ENCODE measurements at regions not wholly inside any gene's neighbourhood (a gene's known extent, or its start where the extent isn't known, plus 50 kb on each side); places are given as distances from the start of the nearest gene placed in this dataset.

DNA sequence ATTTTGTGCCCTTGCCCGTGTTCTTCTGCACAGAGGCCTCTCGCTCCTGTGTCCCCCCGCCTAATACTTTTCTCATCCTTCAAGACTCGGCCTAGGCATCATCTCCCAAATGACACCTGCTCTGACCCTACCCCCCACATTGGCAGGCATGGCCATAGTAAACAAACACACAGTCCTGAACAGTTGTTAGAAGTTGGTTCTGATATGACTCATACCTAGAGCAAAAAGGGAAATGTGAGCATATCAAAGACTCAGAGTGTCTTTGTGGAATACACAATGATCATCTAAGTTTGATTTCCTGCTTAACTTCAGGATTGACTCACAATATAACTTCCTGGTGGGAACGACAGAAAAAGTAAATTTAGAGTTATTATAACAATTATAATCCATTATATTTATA, 120.5 kb downstream of the POLR2M start:
- H4K20me1 ChIP-seq (ENCODE audit: control insufficient read depth, insufficient read depth, low read length, poor library complexity, severe bottlenecking), result no peaks in the 10 kb centered on the region
- ChIA-PET POLR2A (no interaction called here), CTCF (no interaction called here)
- ATAC-seq (ENCODE audit: low read depth) (no peak), DNase-seq (no peak)
- no peaks in the 10 kb centered on the region for H3K79me2 ChIP-seq (ENCODE audit: control insufficient read depth, insufficient read depth, low read length)
- peaks cover 0 to 7% (median 2%) of the 10 kb centered on the region in 4 experiments for H3K27me3 ChIP-seq (replicated peaks in 1 of 4; ENCODE audit: control extremely low read depth in 1 of 4, control insufficient read depth in 3 of 4, insufficient read depth in 4 of 4, low read length in 3 of 4)
- H3K36me3 ChIP-seq (replicated peaks in 1 of 2; ENCODE audit: control extremely low read depth in 1 of 2, control insufficient read depth in 1 of 2, extremely low read depth in 1 of 2, insufficient read depth in 2 of 2, low read length in 1 of 2), result no peaks in the 10 kb centered on the region
- no peaks in the 10 kb centered on the region for H3K9me3 Mint-ChIP-seq (ENCODE audit: insufficient read depth)
- no peak overlapping the region for H2AFZ ChIP-seq (ENCODE audit: insufficient read depth, low read depth, low read length, poor library complexity, severe bottlenecking)
- peaks cover 49% of the 10 kb centered on the region for H3K27me3 Mint-ChIP-seq
- no peaks in the 10 kb centered on the region for H3K9me3 ChIP-seq (ENCODE audit: control extremely low read depth in 1 of 3, control insufficient read depth in 2 of 3, insufficient read depth in 1 of 3, low read length in 2 of 3)
- no peak for TF ChIP-seq EZH2 (IDR thresholded peaks at IDR 0.05; ENCODE audit: borderline replicate concordance, insufficient read depth, low read depth, low read length, poor library complexity, severe bottlenecking)
- TF ChIP-seq, protein P1, sequence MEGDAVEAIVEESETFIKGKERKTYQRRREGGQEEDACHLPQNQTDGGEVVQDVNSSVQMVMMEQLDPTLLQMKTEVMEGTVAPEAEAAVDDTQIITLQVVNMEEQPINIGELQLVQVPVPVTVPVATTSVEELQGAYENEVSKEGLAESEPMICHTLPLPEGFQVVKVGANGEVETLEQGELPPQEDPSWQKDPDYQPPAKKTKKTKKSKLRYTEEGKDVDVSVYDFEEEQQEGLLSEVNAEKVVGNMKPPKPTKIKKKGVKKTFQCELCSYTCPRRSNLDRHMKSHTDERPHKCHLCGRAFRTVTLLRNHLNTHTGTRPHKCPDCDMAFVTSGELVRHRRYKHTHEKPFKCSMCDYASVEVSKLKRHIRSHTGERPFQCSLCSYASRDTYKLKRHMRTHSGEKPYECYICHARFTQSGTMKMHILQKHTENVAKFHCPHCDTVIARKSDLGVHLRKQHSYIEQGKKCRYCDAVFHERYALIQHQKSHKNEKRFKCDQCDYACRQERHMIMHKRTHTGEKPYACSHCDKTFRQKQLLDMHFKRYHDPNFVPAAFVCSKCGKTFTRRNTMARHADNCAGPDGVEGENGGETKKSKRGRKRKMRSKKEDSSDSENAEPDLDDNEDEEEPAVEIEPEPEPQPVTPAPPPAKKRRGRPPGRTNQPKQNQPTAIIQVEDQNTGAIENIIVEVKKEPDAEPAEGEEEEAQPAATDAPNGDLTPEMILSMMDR (IDR thresholded peaks at IDR 0.05), result no peak
- H3K27ac Mint-ChIP-seq, result no peak overlapping the region
- H3K4me1 Mint-ChIP-seq, result no peaks in the 10 kb centered on the region
- no peak overlapping the region for H3K9ac ChIP-seq (ENCODE audit: low read length)
- H3K27ac ChIP-seq (ENCODE audit: low read length in 2 of 2), result no peak overlapping the region
- intact Hi-C loops (cut with micrococcal nuclease), result no loop called here
- no peak overlapping the region for H3K4me3 ChIP-seq (ENCODE audit: control extremely low read depth in 1 of 5, extremely low read depth in 1 of 5, insufficient read depth in 1 of 5, low read depth in 2 of 5, low read length in 4 of 5)
- H3K4me3 Mint-ChIP-seq, result no peak overlapping the region
- H3K4me2 ChIP-seq (replicated peaks; ENCODE audit: low read depth, low read length, poor library complexity, severe bottlenecking), result no peak overlapping the region
- 65% methylated on average over 2 of the region's 5 CpGs for WGBS (ENCODE audit: insufficient coverage)
- no peaks in the 10 kb centered on the region for H3K4me1 ChIP-seq (ENCODE audit: control insufficient read depth in 2 of 2, insufficient read depth in 2 of 2, low read length in 2 of 2)

DNA sequence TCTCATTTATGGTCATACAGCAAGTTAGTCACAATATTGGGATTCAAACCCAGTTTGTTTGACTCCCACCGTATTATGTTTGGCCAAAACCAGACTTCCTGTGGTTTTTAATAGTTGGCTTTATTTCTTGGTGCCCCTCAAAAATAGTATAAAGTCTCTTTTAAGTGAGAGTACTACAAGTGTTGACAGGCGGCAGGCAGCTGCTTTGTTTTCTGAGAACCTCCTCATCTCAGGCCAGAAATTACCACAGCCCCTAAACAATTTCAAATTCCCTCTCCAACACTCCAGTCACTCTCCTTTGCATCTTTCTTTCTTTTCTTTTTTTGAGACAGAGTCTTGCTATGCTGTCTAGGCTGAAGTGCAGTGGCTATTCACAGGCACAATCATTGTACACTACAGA, 121.5 kb downstream of the POLR2M start:
- H3K4me1 Mint-ChIP-seq, result no peaks in the 10 kb centered on the region
- Histone ChIP-seq H3K4me2 (replicated peaks; ENCODE audit: low read depth, low read length, poor library complexity, severe bottlenecking) (no peak overlapping the region), H3K36me3 (replicated peaks in 1 of 2; ENCODE audit: control extremely low read depth in 1 of 2, control insufficient read depth in 1 of 2, extremely low read depth in 1 of 2, insufficient read depth in 2 of 2, low read length in 1 of 2) (no peaks in the 10 kb centered on the region), H3K9ac (ENCODE audit: low read length) (no peak overlapping the region), H3K27ac (ENCODE audit: low read length in 2 of 2) (no peak overlapping the region), H3K27me3 (replicated peaks in 1 of 4; ENCODE audit: control extremely low read depth in 1 of 4, control insufficient read depth in 3 of 4, insufficient read depth in 4 of 4, low read length in 3 of 4) (peaks cover 0 to 7% (median 2%) of the 10 kb centered on the region in 4 experiments), H3K4me3 (ENCODE audit: control extremely low read depth in 1 of 5, extremely low read depth in 1 of 5, insufficient read depth in 1 of 5, low read depth in 2 of 5, low read length in 4 of 5) (no peak overlapping the region), H2AFZ (ENCODE audit: insufficient read depth, low read depth, low read length, poor library complexity, severe bottlenecking) (no peak overlapping the region), H3K4me1 (ENCODE audit: control insufficient read depth in 2 of 2, insufficient read depth in 2 of 2, low read length in 2 of 2) (no peaks in the 10 kb centered on the region), H3K79me2 (ENCODE audit: control insufficient read depth, insufficient read depth, low read length) (no peaks in the 10 kb centered on the region), H4K20me1 (ENCODE audit: control insufficient read depth, insufficient read depth, low read length, poor library complexity, severe bottlenecking) (no peaks in the 10 kb centered on the region), H3K9me3 (ENCODE audit: control extremely low read depth in 1 of 3, control insufficient read depth in 2 of 3, insufficient read depth in 1 of 3, low read length in 2 of 3) (no peaks in the 10 kb centered on the region)
- H3K27me3 Mint-ChIP-seq, result peaks cover 46% of the 10 kb centered on the region
- TF ChIP-seq, protein P1 (IDR thresholded peaks at IDR 0.05), result no peak
- no peak for TF ChIP-seq EZH2 (IDR thresholded peaks at IDR 0.05; ENCODE audit: borderline replicate concordance, insufficient read depth, low read depth, low read length, poor library complexity, severe bottlenecking)
- DNase-seq (no peak), ATAC-seq (ENCODE audit: low read depth) (no peak)
- H3K4me3 Mint-ChIP-seq, result no peak overlapping the region
- WGBS (ENCODE audit: insufficient coverage), result no CpG with 5 or more reads among the region's 2 CpGs
- no peaks in the 10 kb centered on the region for H3K9me3 Mint-ChIP-seq (ENCODE audit: insufficient read depth)
- ChIA-PET CTCF (no interaction called here), POLR2A (no interaction called here)
- no peak overlapping the region for H3K27ac Mint-ChIP-seq
- intact Hi-C loops (cut with micrococcal nuclease), result no loop called here
